ENCODE measurements at regions not wholly inside any gene's neighbourhood (a gene's known extent, or its start where the extent isn't known, plus 50 kb on each side); places are given as distances from the start of the nearest gene placed in this dataset.

- ATAC-seq (no peak), DNase-seq (no peak)
- Mint-ChIP-seq H3K36me3 (ENCODE audit: low read depth) (no peaks in the 10 kb centered on the region), H3K9me3 (peaks cover 5% of the 10 kb centered on the region), H3K27me3 (no peaks in the 10 kb centered on the region), H3K27ac (no peak overlapping the region), H3K4me1 (no peaks in the 10 kb centered on the region), H3K4me3 (no peak overlapping the region)
These were observed 844.7 kb upstream of the SOX9 start for GRCh38 chr17:71276079-71276478.

GRCh38 chr17:71283486-71283885, 837.3 kb upstream of the SOX9 start:
- no peak overlapping the region for H3K27ac Mint-ChIP-seq
- H3K4me3 Mint-ChIP-seq, result no peak overlapping the region
- H3K9me3 Mint-ChIP-seq, result peaks cover 10% of the 10 kb centered on the region
- no peaks in the 10 kb centered on the region for H3K36me3 Mint-ChIP-seq (ENCODE audit: low read depth)
- no peak for ATAC-seq
- no peaks in the 10 kb centered on the region for H3K4me1 Mint-ChIP-seq
- no peaks in the 10 kb centered on the region for H3K27me3 Mint-ChIP-seq
- no peak for DNase-seq

- Mint-ChIP-seq H3K9me3 (peaks cover 15% of the 10 kb centered on the region), H3K4me1 (no peaks in the 10 kb centered on the region), H3K4me3 (no peak overlapping the region), H3K36me3 (ENCODE audit: low read depth) (no peaks in the 10 kb centered on the region), H3K27me3 (no peaks in the 10 kb centered on the region), H3K27ac (no peak overlapping the region)
- DNase-seq, result no peak
- no peak for ATAC-seq
These were observed 836.6 kb upstream of the SOX9 start for GRCh38 chr17:71284032-71284755.

GRCh38 chr17:71286625-71287024, 834.2 kb upstream of the SOX9 start:
- H3K9me3 Mint-ChIP-seq, result peaks cover 15% of the 10 kb centered on the region
- no peak overlapping the region for H3K27ac Mint-ChIP-seq
- DNase-seq, result no peak
- no peak overlapping the region for H3K4me3 Mint-ChIP-seq
- no peaks in the 10 kb centered on the region for H3K36me3 Mint-ChIP-seq (ENCODE audit: low read depth)
- no peaks in the 10 kb centered on the region for H3K4me1 Mint-ChIP-seq
- no peak for ATAC-seq
- H3K27me3 Mint-ChIP-seq, result no peaks in the 10 kb centered on the region

- Mint-ChIP-seq H3K36me3 (ENCODE audit: low read depth) (no peaks in the 10 kb centered on the region), H3K27me3 (no peaks in the 10 kb centered on the region), H3K4me3 (no peak overlapping the region), H3K9me3 (peaks cover 13% of the 10 kb centered on the region), H3K27ac (no peak overlapping the region), H3K4me1 (no peaks in the 10 kb centered on the region)
- DNase-seq, result no peak
- ATAC-seq, result no peak
These were observed 833.6 kb upstream of the SOX9 start for GRCh38 chr17:71287071-71287823.

- no peak for DNase-seq
- no peak for ATAC-seq
- Mint-ChIP-seq H3K9me3 (peaks cover 11% of the 10 kb centered on the region), H3K36me3 (ENCODE audit: low read depth) (no peaks in the 10 kb centered on the region), H3K27me3 (no peaks in the 10 kb centered on the region), H3K27ac (no peak overlapping the region), H3K4me1 (no peaks in the 10 kb centered on the region), H3K4me3 (no peak overlapping the region)
These were observed 828.8 kb upstream of the SOX9 start for GRCh38 chr17:71292006-71292405.

GRCh38 chr17:71296005-71296404, 824.8 kb upstream of the SOX9 start:
- Mint-ChIP-seq H3K36me3 (ENCODE audit: low read depth) (no peaks in the 10 kb centered on the region), H3K9me3 (peaks cover 4% of the 10 kb centered on the region), H3K4me1 (no peaks in the 10 kb centered on the region), H3K27me3 (no peaks in the 10 kb centered on the region), H3K4me3 (no peak overlapping the region), H3K27ac (no peak overlapping the region)
- DNase-seq (no peak), ATAC-seq (no peak)

- DNase-seq (no peak), ATAC-seq (no peak)
- Mint-ChIP-seq H3K4me1 (no peaks in the 10 kb centered on the region), H3K4me3 (no peak overlapping the region), H3K27me3 (no peaks in the 10 kb centered on the region), H3K27ac (no peak overlapping the region), H3K36me3 (ENCODE audit: low read depth) (no peaks in the 10 kb centered on the region), H3K9me3 (peaks cover 13% of the 10 kb centered on the region)
These were observed 819.8 kb upstream of the SOX9 start for GRCh38 chr17:71301063-71301462.

- H3K4me1 Mint-ChIP-seq, result no peaks in the 10 kb centered on the region
- no peak overlapping the region for H3K4me3 Mint-ChIP-seq
- H3K9me3 Mint-ChIP-seq, result peaks cover 21% of the 10 kb centered on the region
- H3K27me3 Mint-ChIP-seq, result no peaks in the 10 kb centered on the region
- H3K27ac Mint-ChIP-seq, result no peak overlapping the region
- ATAC-seq (no peak), DNase-seq (no peak)
- no peaks in the 10 kb centered on the region for H3K36me3 Mint-ChIP-seq (ENCODE audit: low read depth)
These were observed 817.9 kb upstream of the SOX9 start for GRCh38 chr17:71302721-71303549.

- H3K4me1 Mint-ChIP-seq, result no peaks in the 10 kb centered on the region
- ATAC-seq (no peak), DNase-seq (no peak)
- H3K9me3 Mint-ChIP-seq, result peaks cover 24% of the 10 kb centered on the region
- no peak overlapping the region for H3K4me3 Mint-ChIP-seq
- no peaks in the 10 kb centered on the region for H3K27me3 Mint-ChIP-seq
- no peak overlapping the region for H3K27ac Mint-ChIP-seq
- H3K36me3 Mint-ChIP-seq (ENCODE audit: low read depth), result no peaks in the 10 kb centered on the region
These were observed 816.2 kb upstream of the SOX9 start for GRCh38 chr17:71304498-71305158.

GRCh38 chr17:71313866-71314265, 807.0 kb upstream of the SOX9 start:
- H3K27ac Mint-ChIP-seq, result no peak overlapping the region
- H3K27me3 Mint-ChIP-seq, result no peaks in the 10 kb centered on the region
- no peaks in the 10 kb centered on the region for H3K36me3 Mint-ChIP-seq (ENCODE audit: low read depth)
- H3K9me3 Mint-ChIP-seq, result peaks cover 11% of the 10 kb centered on the region
- H3K4me1 Mint-ChIP-seq, result no peaks in the 10 kb centered on the region
- DNase-seq, result no peak
- no peak for ATAC-seq
- no peak overlapping the region for H3K4me3 Mint-ChIP-seq

- Mint-ChIP-seq H3K4me3 (no peak overlapping the region), H3K27me3 (no peaks in the 10 kb centered on the region)
These were observed 805.3 kb upstream of the SOX9 start for GRCh38 chr17:71315568-71315967.

GRCh38 chr17:71316176-71316897, 804.5 kb upstream of the SOX9 start:
- DNase-seq (no peak), ATAC-seq (no peak)
- Mint-ChIP-seq H3K27ac (no peak overlapping the region), H3K4me1 (no peaks in the 10 kb centered on the region), H3K9me3 (peaks cover 11% of the 10 kb centered on the region), H3K4me3 (no peak overlapping the region), H3K27me3 (no peaks in the 10 kb centered on the region), H3K36me3 (ENCODE audit: low read depth) (no peaks in the 10 kb centered on the region)

More at GRCh38 chr17:71315568-71315967, 805.3 kb upstream of the SOX9 start:
- no peak for ATAC-seq
- Mint-ChIP-seq H3K36me3 (ENCODE audit: low read depth) (no peaks in the 10 kb centered on the region), H3K9me3 (peaks cover 11% of the 10 kb centered on the region), H3K27ac (no peak overlapping the region), H3K4me1 (no peaks in the 10 kb centered on the region)
- no peak for DNase-seq

All from activated naive CD8-positive, alpha-beta T cell treated with anti-CD3 and anti-CD28 coated beads, Interleukin-2, amount 50 U/mL, for 24 hours (primary cell).